ENCODE measurements at regions not wholly inside any gene's neighbourhood (a gene's known extent, or its start where the extent isn't known, plus 50 kb on each side); places are given as distances from the start of the nearest gene placed in this dataset.
"Not testable (repeated sequence)": the region's sequence is repeated elsewhere in the genome, so short reads cannot be mapped to it uniquely, and the experiment has no call there.

- Histone ChIP-seq H3K4me1 (no peaks in the 10 kb centered on the region), H3K4me3 (no peak overlapping the region), H3K27me3 (no peaks in the 10 kb centered on the region), H3K27ac (no peak overlapping the region), H3K9me3 (no peaks in the 10 kb centered on the region), H3K36me3 (no peaks in the 10 kb centered on the region)
- intact Hi-C loops (cut with DNase I; ENCODE audit: low total_unique reads): no loop called here
- TF ChIP-seq POLR2A (IDR thresholded peaks at IDR 0.05): no peak
- TF ChIP-seq, protein P1, sequence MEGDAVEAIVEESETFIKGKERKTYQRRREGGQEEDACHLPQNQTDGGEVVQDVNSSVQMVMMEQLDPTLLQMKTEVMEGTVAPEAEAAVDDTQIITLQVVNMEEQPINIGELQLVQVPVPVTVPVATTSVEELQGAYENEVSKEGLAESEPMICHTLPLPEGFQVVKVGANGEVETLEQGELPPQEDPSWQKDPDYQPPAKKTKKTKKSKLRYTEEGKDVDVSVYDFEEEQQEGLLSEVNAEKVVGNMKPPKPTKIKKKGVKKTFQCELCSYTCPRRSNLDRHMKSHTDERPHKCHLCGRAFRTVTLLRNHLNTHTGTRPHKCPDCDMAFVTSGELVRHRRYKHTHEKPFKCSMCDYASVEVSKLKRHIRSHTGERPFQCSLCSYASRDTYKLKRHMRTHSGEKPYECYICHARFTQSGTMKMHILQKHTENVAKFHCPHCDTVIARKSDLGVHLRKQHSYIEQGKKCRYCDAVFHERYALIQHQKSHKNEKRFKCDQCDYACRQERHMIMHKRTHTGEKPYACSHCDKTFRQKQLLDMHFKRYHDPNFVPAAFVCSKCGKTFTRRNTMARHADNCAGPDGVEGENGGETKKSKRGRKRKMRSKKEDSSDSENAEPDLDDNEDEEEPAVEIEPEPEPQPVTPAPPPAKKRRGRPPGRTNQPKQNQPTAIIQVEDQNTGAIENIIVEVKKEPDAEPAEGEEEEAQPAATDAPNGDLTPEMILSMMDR (IDR thresholded peaks at IDR 0.05): no peak
- DNase-seq: no peak
These were observed 74.3 kb upstream of the NDN start for GRCh38 chr15:23761386-23761785.

DNA sequence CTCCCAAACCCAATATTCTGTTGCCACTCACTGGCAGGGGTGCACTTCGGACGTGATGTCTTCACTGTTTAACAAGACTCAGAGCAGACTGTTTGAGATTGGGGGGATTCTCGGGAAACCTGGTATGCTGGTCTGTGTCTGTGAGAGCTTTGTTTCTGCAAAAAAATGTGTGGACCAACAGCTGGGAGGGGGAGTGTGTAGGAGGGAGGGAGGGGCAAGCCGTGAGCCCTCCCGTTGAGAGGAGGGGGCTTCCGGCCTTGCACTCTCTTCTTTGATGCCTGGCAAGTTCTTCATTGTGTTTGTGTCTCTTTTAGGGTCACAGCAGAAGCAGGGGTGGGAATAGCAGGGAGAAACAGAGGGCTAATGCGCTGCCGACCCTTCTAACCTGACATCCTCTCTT is 74.9 kb upstream of the NDN start:
- no peak for TF ChIP-seq POLR2A (IDR thresholded peaks at IDR 0.05)
- TF ChIP-seq, protein P1 (IDR thresholded peaks at IDR 0.05): no peak
- DNase-seq: no peak
- no peaks in the 10 kb centered on the region for H3K4me1 ChIP-seq
- H3K27me3 ChIP-seq: no peaks in the 10 kb centered on the region
- H3K27ac ChIP-seq: no peak overlapping the region
- H3K9me3 ChIP-seq: no peaks in the 10 kb centered on the region
- H3K36me3 ChIP-seq: no peaks in the 10 kb centered on the region
- intact Hi-C loops (cut with DNase I; ENCODE audit: low total_unique reads): no loop called here
- no peak overlapping the region for H3K4me3 ChIP-seq

GRCh38 chr15:23763021-23763420 is 75.9 kb upstream of the NDN start:
- no peaks in the 10 kb centered on the region for H3K4me1 ChIP-seq
- intact Hi-C loops (cut with DNase I; ENCODE audit: low total_unique reads): no loop called here
- no peak overlapping the region for H3K27ac ChIP-seq
- no peak for DNase-seq
- no peaks in the 10 kb centered on the region for H3K27me3 ChIP-seq
- no peak overlapping the region for H3K4me3 ChIP-seq
- no peak for TF ChIP-seq POLR2A (IDR thresholded peaks at IDR 0.05)
- TF ChIP-seq, protein P1 (IDR thresholded peaks at IDR 0.05): no peak
- H3K9me3 ChIP-seq: no peaks in the 10 kb centered on the region
- H3K36me3 ChIP-seq: no peaks in the 10 kb centered on the region

GRCh38 chr15:23764306-23764705 is 77.2 kb upstream of the NDN start:
- H3K4me3 ChIP-seq: no peak overlapping the region
- no peak for DNase-seq
- no peaks in the 10 kb centered on the region for H3K9me3 ChIP-seq
- intact Hi-C loops (cut with DNase I; ENCODE audit: low total_unique reads): no loop called here
- H3K27ac ChIP-seq: no peak overlapping the region
- no peak for TF ChIP-seq POLR2A (IDR thresholded peaks at IDR 0.05)
- TF ChIP-seq, protein P1 (IDR thresholded peaks at IDR 0.05): no peak
- H3K4me1 ChIP-seq: no peaks in the 10 kb centered on the region
- H3K36me3 ChIP-seq: no peaks in the 10 kb centered on the region
- no peaks in the 10 kb centered on the region for H3K27me3 ChIP-seq

- no peaks in the 10 kb centered on the region for H3K27me3 ChIP-seq
These were observed 77.6 kb upstream of the NDN start for GRCh38 chr15:23764716-23765115.

DNA sequence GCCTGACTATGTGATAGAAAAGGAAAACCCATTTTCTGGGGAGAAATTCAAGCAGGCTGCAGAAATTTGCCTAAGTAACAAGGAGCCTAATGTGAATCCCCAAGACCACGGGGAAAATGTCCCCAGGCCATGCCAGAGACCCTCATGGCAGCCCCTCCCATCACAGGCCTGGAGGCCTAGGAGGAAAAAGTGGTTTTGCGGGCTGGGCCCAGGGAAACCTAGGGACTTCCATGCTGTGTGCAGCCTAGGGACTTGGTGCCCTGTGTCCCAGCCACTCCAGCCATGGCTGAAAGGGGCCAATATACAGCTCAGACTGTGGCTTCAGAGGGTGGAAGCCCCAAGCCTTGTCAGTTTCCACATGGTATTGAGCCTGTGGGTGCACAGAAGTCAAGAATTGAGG is 79.7 kb upstream of the NDN start:
- H3K4me3 ChIP-seq; H3K36me3 ChIP-seq; H3K27me3 ChIP-seq; DNase-seq; H3K9me3 ChIP-seq; H3K4me1 ChIP-seq; H3K27ac ChIP-seq; intact Hi-C loops (cut with DNase I; ENCODE audit: low total_unique reads): not testable (repeated sequence)

More at GRCh38 chr15:23764716-23765115, 77.6 kb upstream of the NDN start:
- Histone ChIP-seq H3K4me1 (no peaks in the 10 kb centered on the region), H3K9me3 (no peaks in the 10 kb centered on the region), H3K27ac (no peak overlapping the region), H3K36me3 (no peaks in the 10 kb centered on the region), H3K4me3 (no peak overlapping the region)
- no peak for DNase-seq
- TF ChIP-seq, protein P1 (IDR thresholded peaks at IDR 0.05): no peak
- no peak for TF ChIP-seq POLR2A (IDR thresholded peaks at IDR 0.05)
- intact Hi-C loops (cut with DNase I; ENCODE audit: low total_unique reads): no loop called here

Data from uterus (tissue), 3 donors.